ENCODE measurements at regions not wholly inside any gene's neighbourhood (a gene's known extent, or its start where the extent isn't known, plus 50 kb on each side); places are given as distances from the start of the nearest gene placed in this dataset.

- TF ChIP-seq FOXO1 (CRISPR knock-in tag; IDR thresholded peaks at IDR 0.05): peak; percentile 79; the same call in 1 of the 2 replicates
- peak; percentile 73 for TF ChIP-seq TFE3 (CRISPR knock-in tag; IDR thresholded peaks at IDR 0.05)
- no peak for TF ChIP-seq HIC2 (CRISPR knock-in tag; IDR thresholded peaks at IDR 0.05; ENCODE audit: low read depth)
- peak; percentile 84 for TF ChIP-seq PAXIP1 (CRISPR knock-in tag; conservative IDR thresholded peaks at IDR 0.05)
- no peak for TF ChIP-seq ZNF576 (CRISPR knock-in tag; IDR thresholded peaks at IDR 0.05)
- peak; percentile 66 for TF ChIP-seq SAP130 (CRISPR knock-in tag; IDR thresholded peaks at IDR 0.05; ENCODE audit: low read depth)
- 0 out of 2 replicates have a peak, but pooled peaks have one; percentile 35 for TF ChIP-seq ZNF232 (CRISPR knock-in tag; IDR thresholded peaks at IDR 0.05; ENCODE audit: borderline replicate concordance)
- no peak for TF ChIP-seq GPN1 (CRISPR knock-in tag; IDR thresholded peaks at IDR 0.05; ENCODE audit: borderline replicate concordance)
- TF ChIP-seq ZNF329 (CRISPR knock-in tag; IDR thresholded peaks at IDR 0.05; ENCODE audit: low read depth): no peak
- peak; percentile 94 for TF ChIP-seq ETV5 (CRISPR knock-in tag; IDR thresholded peaks at IDR 0.05; ENCODE audit: borderline replicate concordance)
- no peak for TF ChIP-seq ZNF564 (CRISPR knock-in tag; IDR thresholded peaks at IDR 0.05)
- no peak for TF ChIP-seq ZNF761 (CRISPR knock-in tag; conservative IDR thresholded peaks at IDR 0.05)
- TF ChIP-seq GTF2F1 (IDR thresholded peaks at IDR 0.05; ENCODE audit: low read length): no peak
- peak; percentile 59; the same call in 1 of the 2 replicates for TF ChIP-seq DPF2 (CRISPR knock-in tag; IDR thresholded peaks at IDR 0.05; ENCODE audit: borderline replicate concordance, low read depth)
- TF ChIP-seq IRF2 (CRISPR knock-in tag; IDR thresholded peaks at IDR 0.05): peak; percentile 41; the same call in 1 of the 2 replicates
- peak; percentile 88; the same call in 1 of the 2 replicates for TF ChIP-seq AHDC1 (CRISPR knock-in tag; IDR thresholded peaks at IDR 0.05; ENCODE audit: borderline replicate concordance)
- no peak for TF ChIP-seq RBFOX2 (IDR thresholded peaks at IDR 0.05; ENCODE audit: low read depth, low read length)
- TF ChIP-seq NFE2L1 (CRISPR knock-in tag; IDR thresholded peaks at IDR 0.05; ENCODE audit: borderline replicate concordance): no peak
Observed at GRCh38 chr15:96130734-96131133, 199.8 kb upstream of the NR2F2 start (continued).
